H9 (cell line): ENCODE measurements at regions not wholly inside any gene's neighbourhood (a gene's known extent, or its start where the extent isn't known, plus 50 kb on each side); places are given as distances from the start of the nearest gene placed in this dataset.

Experiments used
- DNase-seq: peaks from one replicate; pipeline ENCODE4 v3.0.0-alpha.2; 2017
- H2AFZ ChIP-seq: one replicate; pipeline ENCODE4 v1.6.1; 2013; ENCODE audit warnings: mild to moderate bottlenecking, low read length, control low read depth, moderate library complexity
- H2AK5ac ChIP-seq: 2 replicates; pipeline ENCODE4 v1.6.1; 2013; ENCODE audit warnings: low read length, control low read depth, mixed read lengths; ENCODE audit not compliant: insufficient read length
- H2BK120ac ChIP-seq: one replicate; pipeline ENCODE4 v1.6.1; 2013; ENCODE audit warnings: low read depth, mild to moderate bottlenecking, low read length, control low read depth, inconsistent platforms; ENCODE audit not compliant: poor library complexity, severe bottlenecking
- H2BK12ac ChIP-seq: 2 replicates; pipeline ENCODE4 v1.6.1; 2013; ENCODE audit warnings: low read length, control low read depth, mixed read lengths, low read depth; ENCODE audit not compliant: insufficient read length
- H2BK15ac ChIP-seq: 2 replicates; pipeline ENCODE4 v1.6.1; 2013; ENCODE audit warnings: low read depth, low read length, control low read depth
- H2BK20ac ChIP-seq: one replicate; pipeline ENCODE4 v1.6.1; 2013; ENCODE audit warnings: low read depth, mild to moderate bottlenecking, low read length, control low read depth, inconsistent platforms; ENCODE audit not compliant: poor library complexity, severe bottlenecking
- H2BK5ac ChIP-seq: 2 replicates; pipeline ENCODE4 v1.6.1; 2013; ENCODE audit warnings: low read length, control low read depth, mixed read lengths; ENCODE audit not compliant: insufficient read length
- H3K14ac ChIP-seq: 2 replicates; pipeline ENCODE4 v1.6.1; 2013; ENCODE audit warnings: low read length, control low read depth; ENCODE audit not compliant: insufficient read depth
- H3K18ac ChIP-seq: 2 replicates; pipeline ENCODE4 v1.6.1; 2013; ENCODE audit warnings: low read depth, mild to moderate bottlenecking, mixed read lengths, low read length, control low read depth; ENCODE audit not compliant: insufficient read length
- H3K23ac ChIP-seq: 2 replicates; pipeline ENCODE4 v1.6.1; 2013; ENCODE audit warnings: low read length, control low read depth, mixed read lengths, low read depth; ENCODE audit not compliant: insufficient read length
- H3K23me2 ChIP-seq: 2 replicates; pipeline ENCODE4 v1.6.1; 2013; ENCODE audit warnings: low read depth, mild to moderate bottlenecking, mixed read lengths, low read length, control low read depth; ENCODE audit not compliant: insufficient read length, poor library complexity, severe bottlenecking
- H3K27ac ChIP-seq: 2 replicates; pipeline ENCODE4 v1.5.1; 2013; ENCODE audit warnings: low read length, control low read depth, mixed read lengths, low read depth; ENCODE audit not compliant: insufficient read length
- H3K27me3 ChIP-seq: 2 replicates; pipeline ENCODE4 v1.6.1; 2013; ENCODE audit warnings: low read length, control low read depth, inconsistent platforms; ENCODE audit not compliant: insufficient read depth
- H3K4ac ChIP-seq: 2 replicates; pipeline ENCODE4 v1.6.1; 2013; ENCODE audit warnings: low read depth, mild to moderate bottlenecking, control low read depth, inconsistent platforms, low read length, moderate library complexity
- H3K4me1 ChIP-seq: 2 replicates; pipeline ENCODE4 v1.6.1; 2013; ENCODE audit warnings: low read length, control low read depth, inconsistent platforms; ENCODE audit not compliant: insufficient read depth
- H3K4me2 ChIP-seq: 2 replicates; pipeline ENCODE4 v1.6.1; 2013; ENCODE audit warnings: low read length, control low read depth, mixed read lengths; ENCODE audit not compliant: insufficient read length, insufficient read depth
- H3K56ac ChIP-seq: 2 replicates; pipeline ENCODE4 v1.6.1; 2013; ENCODE audit warnings: low read depth, mild to moderate bottlenecking, mixed read lengths, low read length, control low read depth; ENCODE audit not compliant: insufficient read length
- H3K79me1 ChIP-seq: 2 replicates; pipeline ENCODE4 v1.6.1; 2013; ENCODE audit warnings: low read depth, mild to moderate bottlenecking, moderate library complexity, low read length, control low read depth, inconsistent platforms; ENCODE audit not compliant: insufficient read depth, poor library complexity, severe bottlenecking
- H3K79me2 ChIP-seq: 2 replicates; pipeline ENCODE4 v1.6.1; 2013; ENCODE audit warnings: low read length, control low read depth, inconsistent platforms; ENCODE audit not compliant: insufficient read depth
- H3K9ac ChIP-seq: 2 replicates; pipeline ENCODE4 v1.6.1; 2013; ENCODE audit warnings: low read length, control low read depth, mixed read lengths; ENCODE audit not compliant: insufficient read length; ENCODE audit errors: extremely low read depth
- H3K9me3 ChIP-seq: one replicate; pipeline ENCODE4 v1.6.1; 2013; ENCODE audit warnings: low read depth, low read length, inconsistent platforms; ENCODE audit not compliant: control insufficient read depth
- H3T11ph ChIP-seq: one replicate; pipeline ENCODE4 v1.6.1; 2013; ENCODE audit warnings: mild to moderate bottlenecking, low read length, control low read depth, inconsistent platforms
- H4K20me1 ChIP-seq: one replicate; pipeline ENCODE4 v1.6.1; 2013; ENCODE audit not compliant: control insufficient read depth, insufficient read length, insufficient read depth
- H4K5ac ChIP-seq: 2 replicates; pipeline ENCODE4 v1.6.1; 2013; ENCODE audit warnings: low read depth, mild to moderate bottlenecking, mixed read lengths, low read length, control low read depth; ENCODE audit not compliant: insufficient read length
- H4K8ac ChIP-seq: replicated peaks from 2 replicates; pipeline ENCODE4 v1.6.1; 2013; ENCODE audit warnings: low read length, control low read depth, mixed read lengths, low read depth; ENCODE audit not compliant: insufficient read length
- H4K91ac ChIP-seq: 2 replicates; pipeline ENCODE4 v1.6.1; 2013; ENCODE audit warnings: low read depth, mild to moderate bottlenecking, moderate library complexity, mixed read lengths, low read length, control low read depth; ENCODE audit not compliant: insufficient read length
- H3K27ac Mint-ChIP-seq, 3 experiments: 2 replicates in 2 of 3; 3 replicates in 1 of 3; pipeline ENCODE4 v1.8.0; 2020 to 2021; ENCODE audit warnings: mixed read lengths in 3 of 3, mild to moderate bottlenecking in 1 of 3, moderate library complexity in 1 of 3
- H3K27me3 Mint-ChIP-seq: 2 replicates; pipeline ENCODE4 v1.8.0; 2021; ENCODE audit warnings: low read depth, mild to moderate bottlenecking, moderate library complexity, mixed read lengths
- H3K36me3 Mint-ChIP-seq, 3 experiments: 2 replicates in 2 of 3; 3 replicates in 1 of 3; pipeline ENCODE4 v1.8.0; 2020 to 2021; ENCODE audit warnings: low read depth in 3 of 3, mixed read lengths in 3 of 3; ENCODE audit not compliant: insufficient read depth in 1 of 3
- H3K4me1 Mint-ChIP-seq, 2 experiments: 2 replicates each; pipeline ENCODE4 v1.8.0; 2020; ENCODE audit warnings: mixed read lengths in 2 of 2
- H3K4me3 Mint-ChIP-seq, 2 experiments: 2 replicates in 1 of 2; 3 replicates in 1 of 2; pipeline ENCODE4 v1.8.0; 2020 to 2021; ENCODE audit warnings: mild to moderate bottlenecking in 2 of 2, mixed read lengths in 2 of 2, moderate library complexity in 1 of 2
- H3K9me3 Mint-ChIP-seq, 2 experiments: 2 replicates in 1 of 2; 3 replicates in 1 of 2; pipeline ENCODE4 v1.8.0; 2020; ENCODE audit warnings: mild to moderate bottlenecking in 2 of 2, mixed read lengths in 2 of 2, moderate library complexity in 1 of 2
- CTCF ChIP-seq: fragments of 200-600 bp; sonication (generic); conservative IDR thresholded peaks from 3 replicates; pipeline ENCODE4 v1.8.0; 2021; ENCODE audit warnings: antibody characterized with exemption, mild to moderate bottlenecking
- WGBS: extraction: QIAGEN DNeasy Blood & Tissue Kit; methylation state at CpG from one replicate; pipeline ENCODE4 v1.1.7; 2013; ENCODE audit warnings: missing lambda C conversion rate, low lambda C conversion rate, mixed read lengths; ENCODE audit not compliant: insufficient read length; ENCODE audit errors: extremely low coverage; 5-methylcytosine and 5-hydroxymethylcytosine counted together

DNA sequence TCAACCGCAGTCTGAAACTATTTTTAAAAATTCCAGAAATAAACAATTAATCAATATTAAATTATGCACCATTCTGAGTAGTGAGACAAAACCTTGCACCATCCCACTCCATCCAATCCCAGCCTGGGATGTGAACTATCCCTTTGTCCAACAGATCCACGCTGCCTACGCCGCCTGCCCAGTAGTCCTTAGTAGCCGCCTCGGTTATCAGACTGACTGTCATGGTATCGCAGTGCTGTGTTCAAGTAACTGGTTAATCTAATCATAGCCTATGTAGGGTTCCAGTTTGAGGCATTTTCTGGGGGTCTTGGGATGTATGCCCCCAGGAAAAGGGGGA lies 437.7 kb downstream of the HS3ST3B1 start:
- no peak overlapping the region for H2BK20ac ChIP-seq
- WGBS, result no CpG with 5 or more reads among the region's 7 CpGs
- H3K23ac ChIP-seq, result no peak overlapping the region
- H3K79me1 ChIP-seq, result no peaks in the 10 kb centered on the region
- no peaks in the 10 kb centered on the region for H3K23me2 ChIP-seq
- no peak overlapping the region for H2BK120ac ChIP-seq
- Mint-ChIP-seq H3K9me3 (no peaks in the 10 kb centered on the region), H3K27ac (no peak overlapping the region), H3K4me1 (peaks cover 21 to 28% of the 10 kb centered on the region in 2 experiments), H3K27me3 (no peaks in the 10 kb centered on the region), H3K36me3 (no peaks in the 10 kb centered on the region), H3K4me3 (no peak overlapping the region)
- H3T11ph ChIP-seq, result no peak overlapping the region
- TF ChIP-seq CTCF, result no peak
- no peaks in the 10 kb centered on the region for H3K79me2 ChIP-seq
- DNase-seq, result no peak
- H3K9ac ChIP-seq, result no peak overlapping the region
- no peak overlapping the region for H2BK15ac ChIP-seq
- no peak overlapping the region for H2BK12ac ChIP-seq
- H3K18ac ChIP-seq, result no peak overlapping the region
- H3K27ac ChIP-seq, result no peak overlapping the region
- H4K20me1 ChIP-seq, result no peaks in the 10 kb centered on the region
- H3K4me1 ChIP-seq, result no peaks in the 10 kb centered on the region; the same call in 1 of the 2 replicates
- H3K9me3 ChIP-seq, result no peaks in the 10 kb centered on the region
- no peak overlapping the region for H3K4me2 ChIP-seq
- H2BK5ac ChIP-seq, result no peak overlapping the region
- H3K4ac ChIP-seq, result no peak overlapping the region
- no peak overlapping the region for H4K91ac ChIP-seq
- H4K8ac ChIP-seq, result no peak overlapping the region
- no peak overlapping the region for H2AFZ ChIP-seq
- H2AK5ac ChIP-seq, result no peak overlapping the region
- no peak overlapping the region for H4K5ac ChIP-seq
- H3K56ac ChIP-seq, result no peak overlapping the region
- no peak overlapping the region for H3K14ac ChIP-seq
- H3K27me3 ChIP-seq, result no peaks in the 10 kb centered on the region
